ENCODE measurements at regions not wholly inside any gene's neighbourhood (a gene's known extent, or its start where the extent isn't known, plus 50 kb on each side); places are given as distances from the start of the nearest gene placed in this dataset.
"Not testable (repeated sequence)": the region's sequence is repeated elsewhere in the genome, so short reads cannot be mapped to it uniquely, and the experiment has no call there.

GRCh38 chr9:19924080-19924479 is 135.2 kb upstream of the SLC24A2 start:
- Mint-ChIP-seq H3K9me3 (no peaks in the 10 kb centered on the region), H3K4me3 (no peak overlapping the region), H3K27me3 (peaks cover 45% of the 10 kb centered on the region), H3K27ac (no peak overlapping the region), H3K4me1 (peaks cover 27% of the 10 kb centered on the region)
- no peak for ATAC-seq
- DNase-seq = no peak

- peaks cover 19% of the 10 kb centered on the region for H3K4me1 Mint-ChIP-seq
- DNase-seq = no peak
- no peaks in the 10 kb centered on the region for H3K9me3 Mint-ChIP-seq
- H3K4me3 Mint-ChIP-seq = no peak overlapping the region
- peaks cover 50% of the 10 kb centered on the region for H3K27me3 Mint-ChIP-seq
- no peak overlapping the region for H3K27ac Mint-ChIP-seq
- ATAC-seq = no peak
Measured at GRCh38 chr9:19922476-19923118, 133.8 kb upstream of the SLC24A2 start.

- Mint-ChIP-seq H3K27ac (no peak overlapping the region), H3K4me1 (peaks cover 6% of the 10 kb centered on the region), H3K9me3 (no peaks in the 10 kb centered on the region), H3K4me3 (no peak overlapping the region), H3K27me3 (peaks cover 48% of the 10 kb centered on the region)
- DNase-seq (no peak), ATAC-seq (no peak)
Measured at GRCh38 chr9:19920401-19920800, 131.6 kb upstream of the SLC24A2 start.

GRCh38 chr9:19918630-19919029 is 129.8 kb upstream of the SLC24A2 start:
- Mint-ChIP-seq H3K4me3 (no peak overlapping the region), H3K27ac (no peak overlapping the region), H3K9me3 (no peaks in the 10 kb centered on the region), H3K4me1 (peaks cover 6% of the 10 kb centered on the region), H3K27me3 (peaks cover 30% of the 10 kb centered on the region)
- ATAC-seq = no peak
- no peak for DNase-seq

- Mint-ChIP-seq H3K27ac (no peak overlapping the region), H3K4me3 (no peak overlapping the region), H3K27me3 (peaks cover 10% of the 10 kb centered on the region)
Measured at GRCh38 chr9:19914044-19914443, 125.2 kb upstream of the SLC24A2 start.

GRCh38 chr9:19913151-19913550 is 124.3 kb upstream of the SLC24A2 start:
- no peak for ATAC-seq
- Mint-ChIP-seq H3K27me3 (peaks cover 2% of the 10 kb centered on the region), H3K4me1 (peaks cover under 1% of the 10 kb centered on the region)

More at GRCh38 chr9:19914044-19914443, 125.2 kb upstream of the SLC24A2 start:
- H3K4me1 Mint-ChIP-seq = peaks cover 6% of the 10 kb centered on the region
- H3K9me3 Mint-ChIP-seq = peaks cover 0 to 5% of the 10 kb centered on the region in 2 donors
- no peak for ATAC-seq
- DNase-seq = no peak

GRCh38 chr9:19903076-19903475 is 114.2 kb upstream of the SLC24A2 start:
- peaks cover 0 to 9% of the 10 kb centered on the region in 2 donors for H3K9me3 Mint-ChIP-seq
- H3K27ac Mint-ChIP-seq = no peak overlapping the region
- no peak overlapping the region for H3K4me3 Mint-ChIP-seq
- H3K27me3 Mint-ChIP-seq = peaks cover 19% of the 10 kb centered on the region
- H3K4me1 Mint-ChIP-seq = no peaks in the 10 kb centered on the region
- ATAC-seq (no peak), DNase-seq (no peak)

More at GRCh38 chr9:19913151-19913550, 124.3 kb upstream of the SLC24A2 start:
- Mint-ChIP-seq H3K27ac (no peak overlapping the region), H3K4me3 (no peak overlapping the region), H3K9me3 (peaks cover 0 to 5% of the 10 kb centered on the region in 2 donors)
- no peak for DNase-seq

- ATAC-seq = no peak
- peaks cover 11% of the 10 kb centered on the region for H3K27me3 Mint-ChIP-seq
Measured at GRCh38 chr9:19901586-19901985, 112.7 kb upstream of the SLC24A2 start.

GRCh38 chr9:19896161-19896560 is 107.3 kb upstream of the SLC24A2 start:
- H3K27ac Mint-ChIP-seq = no peak overlapping the region
- H3K9me3 Mint-ChIP-seq = peaks cover 0 to 9% of the 10 kb centered on the region in 2 donors
- no peaks in the 10 kb centered on the region for H3K4me1 Mint-ChIP-seq
- no peak for DNase-seq
- no peak overlapping the region for H3K4me3 Mint-ChIP-seq
- no peak for ATAC-seq
- no peaks in the 10 kb centered on the region for H3K27me3 Mint-ChIP-seq

More at GRCh38 chr9:19901586-19901985, 112.7 kb upstream of the SLC24A2 start:
- peaks cover 0 to 9% of the 10 kb centered on the region in 2 donors for H3K9me3 Mint-ChIP-seq
- peak overlapping the region in 1 of 2 donors; percentile 33 for H3K27ac Mint-ChIP-seq
- H3K4me3 Mint-ChIP-seq = no peak overlapping the region
- DNase-seq = no peak
- H3K4me1 Mint-ChIP-seq = no peaks in the 10 kb centered on the region

GRCh38 chr9:19895578-19895977 is 106.7 kb upstream of the SLC24A2 start:
- H3K4me3 Mint-ChIP-seq, DNase-seq, H3K27me3 Mint-ChIP-seq, H3K9me3 Mint-ChIP-seq, H3K4me1 Mint-ChIP-seq, ATAC-seq, H3K27ac Mint-ChIP-seq: not testable (repeated sequence)

GRCh38 chr9:19895006-19895405 is 106.2 kb upstream of the SLC24A2 start:
- Mint-ChIP-seq H3K9me3 (peaks cover 0 to 4% of the 10 kb centered on the region in 2 donors), H3K4me3 (no peak overlapping the region), H3K4me1 (no peaks in the 10 kb centered on the region), H3K27ac (no peak overlapping the region), H3K27me3 (no peaks in the 10 kb centered on the region)
- ATAC-seq = no peak
- DNase-seq = no peak

GRCh38 chr9:19885608-19886007 is 96.8 kb upstream of the SLC24A2 start:
- Mint-ChIP-seq H3K4me1 (no peaks in the 10 kb centered on the region), H3K9me3 (peaks cover 5 to 6% of the 10 kb centered on the region in 2 donors), H3K27ac (no peak overlapping the region), H3K27me3 (no peaks in the 10 kb centered on the region), H3K4me3 (no peak overlapping the region)
- DNase-seq = no peak
- no peak for ATAC-seq

- no peak overlapping the region for H3K27ac Mint-ChIP-seq
- no peaks in the 10 kb centered on the region for H3K4me1 Mint-ChIP-seq
Measured at GRCh38 chr9:19879062-19879461, 90.2 kb upstream of the SLC24A2 start.

GRCh38 chr9:19876569-19877316 is 87.9 kb upstream of the SLC24A2 start:
- H3K27ac Mint-ChIP-seq = peak overlapping the region in 1 of 2 donors; percentile 19
- ATAC-seq = no peak
- H3K4me3 Mint-ChIP-seq = no peak overlapping the region
- H3K9me3 Mint-ChIP-seq = peaks cover 13 to 17% of the 10 kb centered on the region in 2 donors
- H3K4me1 Mint-ChIP-seq = no peaks in the 10 kb centered on the region
- no peak for DNase-seq
- H3K27me3 Mint-ChIP-seq = peaks cover 27% of the 10 kb centered on the region

More at GRCh38 chr9:19879062-19879461, 90.2 kb upstream of the SLC24A2 start:
- no peak overlapping the region for H3K4me3 Mint-ChIP-seq
- no peaks in the 10 kb centered on the region for H3K9me3 Mint-ChIP-seq
- ATAC-seq (no peak), DNase-seq (no peak)
- peaks cover 16% of the 10 kb centered on the region for H3K27me3 Mint-ChIP-seq

- Mint-ChIP-seq H3K9me3 (peaks cover 17 to 24% of the 10 kb centered on the region in 2 donors), H3K27ac (no peak overlapping the region), H3K27me3 (peaks cover 27% of the 10 kb centered on the region), H3K4me3 (no peak overlapping the region), H3K4me1 (no peaks in the 10 kb centered on the region)
- no peak for ATAC-seq
- DNase-seq = no peak
Measured at GRCh38 chr9:19875291-19875920, 86.6 kb upstream of the SLC24A2 start.

GRCh38 chr9:19873188-19873587 is 84.4 kb upstream of the SLC24A2 start:
- H3K4me1 Mint-ChIP-seq, ATAC-seq, DNase-seq, H3K4me3 Mint-ChIP-seq: not testable (repeated sequence)
- peaks cover 31% of the 10 kb centered on the region for H3K27me3 Mint-ChIP-seq
- peaks cover 22 to 31% of the 10 kb centered on the region in 2 donors for H3K9me3 Mint-ChIP-seq
- H3K27ac Mint-ChIP-seq = peak overlapping the region in 1 of 2 donors; percentile 66
